Parathyroid adenoma (tissue), 2 donors: ENCODE measurements at regions not wholly inside any gene's neighbourhood (a gene's known extent, or its start where the extent isn't known, plus 50 kb on each side); places are given as distances from the start of the nearest gene placed in this dataset.

Experiments used
- H2AFZ ChIP-seq: fragments of 300-600 bp; sonication (generic); one replicate; pipeline ENCODE4 v1.7.0; 2017; ENCODE audit warnings: antibody characterized with exemption, mild to moderate bottlenecking
- H3K27ac ChIP-seq: fragments of 300-600 bp; sonication (generic); one replicate; pipeline ENCODE4 v1.7.0; 2017
- H3K27me3 ChIP-seq: fragments of 300-600 bp; sonication (generic); one replicate; pipeline ENCODE4 v1.7.0; 2017; ENCODE audit warnings: low read length; ENCODE audit not compliant: control insufficient read depth, insufficient read depth
- H3K36me3 ChIP-seq: fragments of 300-600 bp; sonication (generic); one replicate; pipeline ENCODE4 v1.7.0; 2017; ENCODE audit warnings: low read length; ENCODE audit not compliant: control insufficient read depth, insufficient read depth
- H3K4me1 ChIP-seq: fragments of 300-600 bp; sonication (generic); one replicate; pipeline ENCODE4 v1.7.0; 2017; ENCODE audit warnings: control low read depth
- H3K4me2 ChIP-seq: fragments of 300-600 bp; sonication (generic); one replicate; pipeline ENCODE4 v1.7.0; 2017; ENCODE audit warnings: low read length
- H3K4me3 ChIP-seq: fragments of 300-600 bp; sonication (generic); one replicate; pipeline ENCODE4 v1.7.0; 2017; ENCODE audit warnings: low read depth, low read length
- H3K79me2 ChIP-seq: fragments of 300-600 bp; sonication (generic); one replicate; pipeline ENCODE4 v1.7.0; 2017; ENCODE audit warnings: control low read depth
- H3K9ac ChIP-seq: fragments of 300-600 bp; sonication (generic); one replicate; pipeline ENCODE4 v1.7.0; 2017; ENCODE audit warnings: mild to moderate bottlenecking
- H3K9me3 ChIP-seq: fragments of 300-600 bp; sonication (generic); one replicate; pipeline ENCODE4 v1.7.0; 2017; ENCODE audit warnings: low read length; ENCODE audit not compliant: control insufficient read depth
- CTCF ChIP-seq: fragments of 300-600 bp; sonication (generic); IDR thresholded peaks from one replicate; pipeline ENCODE4 v1.7.0; 2017; ENCODE audit warnings: antibody characterized with exemption, mild to moderate bottlenecking
- donor health status: primary hyperparathyroidism.

GRCh38 chr7:106763717-106764116, 101.4 kb upstream of the PIK3CG start:
- Histone ChIP-seq H3K36me3 (no peaks in the 10 kb centered on the region), H3K4me1 (no peaks in the 10 kb centered on the region), H2AFZ (no peak overlapping the region), H3K4me3 (no peak overlapping the region), H3K4me2 (no peak overlapping the region), H3K27ac (no peak overlapping the region), H3K9me3 (no peaks in the 10 kb centered on the region), H3K27me3 (no peaks in the 10 kb centered on the region), H3K79me2 (no peaks in the 10 kb centered on the region), H3K9ac (no peak overlapping the region)
- TF ChIP-seq CTCF = no peak

- H3K9ac ChIP-seq = no peak overlapping the region
- H3K4me2 ChIP-seq = no peak overlapping the region
- no peaks in the 10 kb centered on the region for H3K36me3 ChIP-seq
- H3K27me3 ChIP-seq = no peaks in the 10 kb centered on the region
- TF ChIP-seq CTCF = no peak
- H3K4me1 ChIP-seq = no peaks in the 10 kb centered on the region
- H3K79me2 ChIP-seq = no peaks in the 10 kb centered on the region
- H3K4me3 ChIP-seq = no peak overlapping the region
- H3K27ac ChIP-seq = no peak overlapping the region
- H2AFZ ChIP-seq = no peak overlapping the region
- no peaks in the 10 kb centered on the region for H3K9me3 ChIP-seq
Measured at GRCh38 chr7:106765727-106766355, 99.2 kb upstream of the PIK3CG start.

GRCh38 chr7:106766551-106766950, 98.5 kb upstream of the PIK3CG start:
- H3K27me3 ChIP-seq = no peaks in the 10 kb centered on the region
- no peaks in the 10 kb centered on the region for H3K4me1 ChIP-seq
- H3K9me3 ChIP-seq = no peaks in the 10 kb centered on the region
- no peak overlapping the region for H3K9ac ChIP-seq
- no peaks in the 10 kb centered on the region for H3K79me2 ChIP-seq
- H3K36me3 ChIP-seq = no peaks in the 10 kb centered on the region
- no peak overlapping the region for H3K4me2 ChIP-seq
- no peak for TF ChIP-seq CTCF
- H2AFZ ChIP-seq = no peak overlapping the region
- H3K27ac ChIP-seq = no peak overlapping the region
- H3K4me3 ChIP-seq = no peak overlapping the region

- Histone ChIP-seq H3K4me1 (no peaks in the 10 kb centered on the region), H3K9me3 (no peaks in the 10 kb centered on the region), H3K4me3 (no peak overlapping the region), H3K27ac (no peak overlapping the region), H3K79me2 (no peaks in the 10 kb centered on the region), H3K27me3 (no peaks in the 10 kb centered on the region), H2AFZ (no peak overlapping the region), H3K4me2 (no peak overlapping the region), H3K9ac (no peak overlapping the region), H3K36me3 (no peaks in the 10 kb centered on the region)
- TF ChIP-seq CTCF = no peak
Measured at GRCh38 chr7:106767078-106767477, 98.0 kb upstream of the PIK3CG start.
